AG04450 (cell line): ENCODE measurements at regions not wholly inside any gene's neighbourhood (a gene's known extent, or its start where the extent isn't known, plus 50 kb on each side); places are given as distances from the start of the nearest gene placed in this dataset.

Experiments
- CTCF ChIA-PET: fragments of 300-600, 350-600 bp; formaldehyde crosslinking; extraction: SDS; loops from one replicate; lab custom pipeline; 2022; ENCODE audit warnings: antibody characterized with exemption, inconsistent platforms; lab: Charles Lee
- POLR2A ChIA-PET: fragments of 350-600 bp; formaldehyde crosslinking; extraction: SDS; loops from one replicate; lab custom pipeline; 2021; ENCODE audit warnings: antibody characterized with exemption, inconsistent platforms; lab: Yijun Ruan, JAX
- DNase-seq: peaks from one replicate; pipeline ENCODE4 v3.0.0-alpha.2; 2011; ENCODE audit warnings: low read depth, low spot score
- H3K27ac ChIP-seq: one replicate; pipeline ENCODE4 v1.5.1; 2012; ENCODE audit warnings: low read depth, low read length, control low read depth
- H3K27me3 ChIP-seq: one replicate; pipeline ENCODE4 v1.6.0; 2012; ENCODE audit warnings: low read length; ENCODE audit not compliant: control insufficient read depth, insufficient read depth
- H3K4me3 ChIP-seq: 2 replicates; pipeline ENCODE4 v1.5.1; 2011; ENCODE audit warnings: mild to moderate bottlenecking, low read depth, low read length, control low read depth
- H3K9me3 ChIP-seq: 2 replicates; pipeline ENCODE4 v1.5.1; 2012; ENCODE audit warnings: low read length; ENCODE audit not compliant: control insufficient read depth, insufficient read depth
- TF ChIP-seq, protein P1 (sequence below): IDR thresholded peaks from 2 replicates; pipeline ENCODE4 v1.5.1; 2011; ENCODE audit warnings: low read depth, low read length, control low read depth, inconsistent platforms

GRCh38 chr22:27440304-27440865 is 361.2 kb downstream of the MN1 start:
- ChIA-PET CTCF (no interaction called here), POLR2A (no interaction called here)
- H3K9me3 ChIP-seq, result no peaks in the 10 kb centered on the region
- TF ChIP-seq, protein P1, sequence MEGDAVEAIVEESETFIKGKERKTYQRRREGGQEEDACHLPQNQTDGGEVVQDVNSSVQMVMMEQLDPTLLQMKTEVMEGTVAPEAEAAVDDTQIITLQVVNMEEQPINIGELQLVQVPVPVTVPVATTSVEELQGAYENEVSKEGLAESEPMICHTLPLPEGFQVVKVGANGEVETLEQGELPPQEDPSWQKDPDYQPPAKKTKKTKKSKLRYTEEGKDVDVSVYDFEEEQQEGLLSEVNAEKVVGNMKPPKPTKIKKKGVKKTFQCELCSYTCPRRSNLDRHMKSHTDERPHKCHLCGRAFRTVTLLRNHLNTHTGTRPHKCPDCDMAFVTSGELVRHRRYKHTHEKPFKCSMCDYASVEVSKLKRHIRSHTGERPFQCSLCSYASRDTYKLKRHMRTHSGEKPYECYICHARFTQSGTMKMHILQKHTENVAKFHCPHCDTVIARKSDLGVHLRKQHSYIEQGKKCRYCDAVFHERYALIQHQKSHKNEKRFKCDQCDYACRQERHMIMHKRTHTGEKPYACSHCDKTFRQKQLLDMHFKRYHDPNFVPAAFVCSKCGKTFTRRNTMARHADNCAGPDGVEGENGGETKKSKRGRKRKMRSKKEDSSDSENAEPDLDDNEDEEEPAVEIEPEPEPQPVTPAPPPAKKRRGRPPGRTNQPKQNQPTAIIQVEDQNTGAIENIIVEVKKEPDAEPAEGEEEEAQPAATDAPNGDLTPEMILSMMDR, result no peak
- H3K27ac ChIP-seq, result no peak overlapping the region
- H3K27me3 ChIP-seq, result peaks cover 22% of the 10 kb centered on the region
- no peak overlapping the region for H3K4me3 ChIP-seq
- no peak for DNase-seq

DNA sequence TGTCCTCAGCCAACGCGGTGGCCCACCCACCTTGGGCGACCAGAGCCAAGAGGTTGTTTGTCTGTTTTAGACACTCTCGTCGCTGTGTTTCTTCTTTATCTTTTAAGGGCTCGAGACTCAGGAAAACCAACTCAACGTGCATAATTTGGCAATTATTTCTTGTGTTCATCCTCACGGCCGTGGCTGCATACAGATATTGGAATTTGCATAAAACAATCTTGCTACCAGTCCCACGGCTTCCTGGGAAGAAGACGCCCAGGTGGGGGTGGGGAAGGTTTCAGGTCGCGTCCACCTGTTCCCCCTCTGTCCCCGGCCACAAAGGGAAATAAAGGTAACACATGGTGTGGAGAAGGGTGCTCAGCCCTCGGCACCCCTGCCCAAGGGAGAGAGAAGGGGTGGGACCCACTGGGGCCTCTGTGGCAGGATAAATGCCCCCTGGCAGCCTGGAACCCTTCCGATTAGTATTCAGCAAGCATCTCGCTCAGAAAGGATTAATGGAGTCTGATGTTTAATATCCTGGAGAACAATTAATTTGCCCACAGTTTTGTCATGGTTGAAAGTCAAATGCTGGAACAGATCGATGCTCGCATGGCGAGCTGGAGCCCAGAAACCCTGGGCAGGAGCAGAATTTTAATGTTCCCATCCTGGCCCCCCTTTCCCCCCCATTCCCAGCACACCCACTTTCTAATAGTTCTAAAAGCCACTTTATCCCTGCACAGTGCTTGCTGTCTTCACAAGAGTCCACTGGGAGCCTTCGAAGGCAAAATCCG is 359.7 kb downstream of the MN1 start:
- Histone ChIP-seq H3K4me3 (no peak overlapping the region), H3K27me3 (peaks cover 19% of the 10 kb centered on the region), H3K27ac (no peak overlapping the region), H3K9me3 (no peaks in the 10 kb centered on the region)
- POLR2A ChIA-PET, result no interaction called here
- DNase-seq, result no peak
- TF ChIP-seq, protein P1, result no peak
- CTCF ChIA-PET, result interaction anchor here (0.6 kb wide), 1 partner anchor 362 kb away, joined by 4 read pairs; no protein-coding TSS in a partner anchor

DNA sequence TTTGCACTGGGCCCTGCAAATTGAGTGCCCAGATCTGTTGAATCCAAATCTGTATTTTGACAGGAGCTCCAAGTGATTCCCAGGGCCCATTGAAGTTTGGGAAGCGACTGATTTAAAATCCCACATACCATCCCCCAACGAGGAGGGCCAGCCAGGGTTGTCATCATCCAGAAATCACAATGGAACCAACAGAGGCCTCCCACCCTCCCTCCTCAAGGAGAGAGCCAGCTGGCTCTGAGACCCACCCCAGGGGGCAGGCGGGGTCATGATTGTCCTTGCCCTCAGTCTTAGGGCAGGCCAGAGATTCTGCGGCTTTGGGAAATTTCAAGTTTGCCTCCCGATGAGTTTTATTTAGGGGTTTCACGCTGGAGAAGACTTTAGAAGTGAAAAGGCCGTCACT is 358.2 kb downstream of the MN1 start:
- ChIA-PET POLR2A (no interaction called here), CTCF (no interaction called here)
- Histone ChIP-seq H3K27me3 (peaks cover 23% of the 10 kb centered on the region), H3K9me3 (no peaks in the 10 kb centered on the region), H3K4me3 (no peak overlapping the region), H3K27ac (no peak overlapping the region)
- TF ChIP-seq, protein P1, result no peak
- no peak for DNase-seq

GRCh38 chr22:27445881-27446280 is 355.7 kb downstream of the MN1 start:
- TF ChIP-seq, protein P1, result no peak
- POLR2A ChIA-PET, result no interaction called here
- Histone ChIP-seq H3K9me3 (peaks cover 5% of the 10 kb centered on the region; the same call in 1 of the 2 replicates), H3K27me3 (peaks cover 24% of the 10 kb centered on the region), H3K4me3 (no peak overlapping the region), H3K27ac (no peak overlapping the region)
- DNase-seq, result no peak
- CTCF ChIA-PET, result no interaction called here

DNA sequence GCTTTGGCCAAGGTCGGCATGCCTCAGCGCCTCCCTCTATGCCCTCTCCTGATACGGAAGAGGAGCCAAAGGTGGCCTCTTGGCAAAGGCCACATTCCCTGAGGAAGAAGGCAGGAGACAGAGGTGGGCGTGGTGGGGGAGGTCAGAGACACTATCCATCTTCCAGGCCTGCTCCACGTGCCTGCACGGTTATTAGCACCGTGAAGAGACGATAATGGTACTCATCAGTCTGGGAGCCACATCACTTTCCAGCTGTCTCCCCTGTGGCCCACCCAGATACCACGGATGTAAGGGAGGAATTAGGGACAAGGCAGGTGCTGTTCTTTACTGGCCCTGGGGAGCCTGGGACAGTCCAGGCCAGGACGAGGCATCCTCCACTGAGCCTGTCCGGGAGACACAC is 354.3 kb downstream of the MN1 start:
- H3K9me3 ChIP-seq, result peaks cover 5% of the 10 kb centered on the region; the same call in 1 of the 2 replicates
- no peak overlapping the region for H3K4me3 ChIP-seq
- TF ChIP-seq, protein P1, result no peak
- ChIA-PET CTCF (no interaction called here), POLR2A (no interaction called here)
- no peak for DNase-seq
- no peak overlapping the region for H3K27ac ChIP-seq
- H3K27me3 ChIP-seq, result peaks cover 20% of the 10 kb centered on the region
